Suprapubic skin (tissue), 4 donors: ENCODE measurements at regions not wholly inside any gene's neighbourhood (a gene's known extent, or its start where the extent isn't known, plus 50 kb on each side); places are given as distances from the start of the nearest gene placed in this dataset.
"Not testable (repeated sequence)": the region's sequence is repeated elsewhere in the genome, so short reads cannot be mapped to it uniquely, and the experiment has no call there.

Experiments
- DNase-seq, 2 donors: peaks; one replicate each; pipeline ENCODE4 v3.0.0-alpha.2; 2019; ENCODE audit warnings: low spot score in 2 of 2
- H3K27ac ChIP-seq: fragments of 200-600 bp; sonication (generic); one replicate; pipeline ENCODE4 v1.5.1; 2019
- H3K27me3 ChIP-seq: fragments of 200-600 bp; sonication (generic); one replicate; pipeline ENCODE4 v1.5.1; 2019
- H3K36me3 ChIP-seq: fragments of 200-600 bp; sonication (generic); one replicate; pipeline ENCODE4 v1.5.1; 2019
- H3K4me1 ChIP-seq: fragments of 200-600 bp; sonication (generic); one replicate; pipeline ENCODE4 v1.5.1; 2019
- H3K4me3 ChIP-seq: fragments of 200-600 bp; sonication (generic); one replicate; pipeline ENCODE4 v1.5.1; 2019; ENCODE audit warnings: mild to moderate bottlenecking
- H3K9me3 ChIP-seq: fragments of 200-600 bp; sonication (generic); one replicate; pipeline ENCODE4 v1.5.1; 2019
- CTCF ChIP-seq, 2 donors: fragments of 200-600 bp in 1 of 2; fragments of 450-650 bp in 1 of 2; sonication (generic) in 1 of 2; IDR thresholded peaks; one replicate each; pipeline ENCODE4 v1.5.1; 2016 to 2019; ENCODE audit warnings: antibody characterized with exemption in 2 of 2, mild to moderate bottlenecking in 1 of 2, moderate library complexity in 1 of 2
- EP300 ChIP-seq: sonication (generic); formaldehyde crosslinking; IDR thresholded peaks from one replicate; pipeline ENCODE4 v1.6.1; 2017; ENCODE audit warnings: antibody characterized with exemption
- POLR2A ChIP-seq, 2 donors: fragments of 450-650 bp; IDR thresholded peaks; one replicate each; pipeline ENCODE4 v1.6.1; 2017; ENCODE audit warnings: antibody characterized with exemption in 2 of 2, mild to moderate bottlenecking in 2 of 2, moderate library complexity in 2 of 2
- POLR2AphosphoS5 ChIP-seq, 3 donors: sonication (generic); formaldehyde crosslinking; IDR thresholded peaks; one replicate each; pipeline ENCODE4 v1.6.1; 2017; ENCODE audit warnings: antibody characterized with exemption in 3 of 3
- WGBS: methylation state at CpG from one replicate; pipeline ENCODE4 v1.1.5; 2018; 5-methylcytosine and 5-hydroxymethylcytosine counted together

GRCh38 chr12:105440037-105440664, 109.7 kb downstream of the C12orf75 start:
- Histone ChIP-seq H3K4me1 (peaks cover 3% of the 10 kb centered on the region), H3K27ac (no peak overlapping the region), H3K4me3 (no peak overlapping the region), H3K9me3 (no peaks in the 10 kb centered on the region), H3K27me3 (no peaks in the 10 kb centered on the region), H3K36me3 (no peaks in the 10 kb centered on the region)
- DNase-seq: no peak
- TF ChIP-seq CTCF (IDR thresholded peaks at IDR 0.05) (no peak), EP300 (no peak), POLR2AphosphoS5 (IDR thresholded peaks at IDR 0.05) (no peak), POLR2A (IDR thresholded peaks at IDR 0.05) (no peak)
- 98% methylated on average over 1 of the region's 1 CpG for WGBS

GRCh38 chr12:105443802-105444652, 113.5 kb downstream of the C12orf75 start:
- no peaks in the 10 kb centered on the region for H3K36me3 ChIP-seq

GRCh38 chr12:105444653-105445102, 114.2 kb downstream of the C12orf75 start:
- Histone ChIP-seq H3K4me3 (no peak overlapping the region), H3K4me1 (peaks cover 3% of the 10 kb centered on the region), H3K9me3 (no peaks in the 10 kb centered on the region), H3K36me3 (no peaks in the 10 kb centered on the region), H3K27ac (no peak overlapping the region), H3K27me3 (no peaks in the 10 kb centered on the region)
- whole genome bisulfite sequencing: 49% methylated on average over 3 of the region's 3 CpGs
- no peak for TF ChIP-seq CTCF (IDR thresholded peaks at IDR 0.05)
- no peak for DNase-seq

More at GRCh38 chr12:105443802-105444652, 113.5 kb downstream of the C12orf75 start:
- no peak overlapping the region for H3K4me3 ChIP-seq
- peaks cover 3% of the 10 kb centered on the region for H3K4me1 ChIP-seq
- H3K27me3 ChIP-seq: no peaks in the 10 kb centered on the region
- TF ChIP-seq EP300 (no peak), POLR2A (IDR thresholded peaks at IDR 0.05) (no peak), POLR2AphosphoS5 (IDR thresholded peaks at IDR 0.05) (no peak), CTCF (IDR thresholded peaks at IDR 0.05) (no peak)
- 81% methylated on average over 18 of the region's 18 CpGs for WGBS
- no peak overlapping the region for H3K27ac ChIP-seq
- H3K9me3 ChIP-seq: no peaks in the 10 kb centered on the region
- DNase-seq: no peak

- TF ChIP-seq POLR2A (IDR thresholded peaks at IDR 0.05): no peak
- no peak for TF ChIP-seq CTCF (IDR thresholded peaks at IDR 0.05)
- TF ChIP-seq EP300: no peak
- no peak for TF ChIP-seq POLR2AphosphoS5 (IDR thresholded peaks at IDR 0.05)
- DNase-seq: no peak
- H3K9me3 ChIP-seq: no peaks in the 10 kb centered on the region
- no peak overlapping the region for H3K4me3 ChIP-seq
- H3K4me1 ChIP-seq: peaks cover 3% of the 10 kb centered on the region
- H3K36me3 ChIP-seq: no peaks in the 10 kb centered on the region
- H3K27ac ChIP-seq: no peak overlapping the region
- H3K27me3 ChIP-seq: no peaks in the 10 kb centered on the region
- WGBS: 69% methylated on average over 3 of the region's 3 CpGs
These were observed 114.8 kb downstream of the C12orf75 start for GRCh38 chr12:105445249-105445648.

- Histone ChIP-seq H3K27me3 (no peaks in the 10 kb centered on the region), H3K9me3 (no peaks in the 10 kb centered on the region), H3K27ac (no peak overlapping the region), H3K36me3 (no peaks in the 10 kb centered on the region), H3K4me1 (peaks cover 3% of the 10 kb centered on the region), H3K4me3 (no peak overlapping the region)
- no peak for TF ChIP-seq EP300
- TF ChIP-seq CTCF (IDR thresholded peaks at IDR 0.05): no peak
- TF ChIP-seq POLR2AphosphoS5 (IDR thresholded peaks at IDR 0.05): no peak
- no peak for TF ChIP-seq POLR2A (IDR thresholded peaks at IDR 0.05)
- 27% methylated on average over 1 of the region's 1 CpG for WGBS
- no peak for DNase-seq
These were observed 115.2 kb downstream of the C12orf75 start for GRCh38 chr12:105445649-105446048.

GRCh38 chr12:105446460-105446859, 116.0 kb downstream of the C12orf75 start:
- not testable (repeated sequence) for DNase-seq, H3K36me3 ChIP-seq, H3K9me3 ChIP-seq, H3K4me1 ChIP-seq, H3K4me3 ChIP-seq, H3K27me3 ChIP-seq
- peak overlapping the region; percentile 1 for H3K27ac ChIP-seq
- WGBS: 91% methylated on average over 2 of the region's 2 CpGs
